ENCODE measurements at regions not wholly inside any gene's neighbourhood (a gene's known extent, or its start where the extent isn't known, plus 50 kb on each side); places are given as distances from the start of the nearest gene placed in this dataset.

GRCh38 chr7:142522735-142523134, 226.5 kb upstream of the PRSS1 start:
- Histone ChIP-seq H3K79me2 (ENCODE audit: insufficient read depth, low read length) (no peaks in the 10 kb centered on the region), H4K20me1 (ENCODE audit: insufficient read depth) (no peaks in the 10 kb centered on the region), H3K9me3 (ENCODE audit: control insufficient read depth in 1 of 2, insufficient read depth in 1 of 2, low read depth in 1 of 2, low read length in 2 of 2) (no peaks in the 10 kb centered on the region), H3K36me3 (ENCODE audit: control insufficient read depth in 1 of 2, insufficient read depth in 2 of 2, low read length in 2 of 2) (no peaks in the 10 kb centered on the region), H3K27ac (ENCODE audit: low read depth, low read length) (no peak overlapping the region), H3K4me1 (ENCODE audit: control insufficient read depth in 1 of 2, insufficient read depth in 2 of 2, low read length in 2 of 2) (no peaks in the 10 kb centered on the region), H3K9me2 (ENCODE audit: insufficient read depth) (no peaks in the 10 kb centered on the region), H3K4me3 (replicated peaks in 1 of 2; ENCODE audit: low read depth in 1 of 2, low read length in 2 of 2) (no peak overlapping the region), H2AFZ (ENCODE audit: low read depth, low read length, poor library complexity, severe bottlenecking) (no peak overlapping the region), H3K27me3 (ENCODE audit: insufficient read depth, low read length) (no peaks in the 10 kb centered on the region), H3K4me2 (ENCODE audit: low read length) (no peak overlapping the region), H3K9ac (ENCODE audit: low read length) (no peak overlapping the region)
- DNase-seq (ENCODE audit: low read depth, low spot score) (no peak), ATAC-seq (no peak)
- CTCF ChIA-PET = interaction anchor here (0.8 to 4.7 kb wide), 5 partner anchors 13 to 261 kb away, joined by 3 to 32 read pairs (median 3); no protein-coding TSS in a partner anchor
- no peak for TF ChIP-seq ATF3 (IDR thresholded peaks at IDR 0.05)
- TF ChIP-seq FOSL1 (IDR thresholded peaks at IDR 0.05; ENCODE audit: low read depth) = no peak
- no peak for TF ChIP-seq YY1 (IDR thresholded peaks at IDR 0.05; ENCODE audit: extremely low read depth, insufficient replicate concordance, low read depth, low read length)
- TF ChIP-seq SRF (IDR thresholded peaks at IDR 0.05; ENCODE audit: low read depth) = no peak
- no peak for TF ChIP-seq MAX (IDR thresholded peaks at IDR 0.05)
- TF ChIP-seq POLR2A (IDR thresholded peaks at IDR 0.05; ENCODE audit: borderline replicate concordance, extremely low read depth, insufficient read depth, insufficient read length) = no peak
- no peak for TF ChIP-seq CEBPB (IDR thresholded peaks at IDR 0.05; ENCODE audit: low read depth)
- no peak for TF ChIP-seq ZBTB33 (IDR thresholded peaks at IDR 0.05; ENCODE audit: extremely low read depth, insufficient replicate concordance, low read length)
- no peak for TF ChIP-seq EGR1 (IDR thresholded peaks at IDR 0.05; ENCODE audit: low read depth)
- TF ChIP-seq REST (IDR thresholded peaks at IDR 0.05; ENCODE audit: low read depth) = no peak
- TF ChIP-seq EZH2phosphoT487 (IDR thresholded peaks at IDR 0.05; ENCODE audit: borderline replicate concordance) = no peak
- TF ChIP-seq ELF1 (IDR thresholded peaks at IDR 0.05; ENCODE audit: borderline replicate concordance, low read depth) = no peak
- TF ChIP-seq POLR2AphosphoS5 (IDR thresholded peaks at IDR 0.05; ENCODE audit: low read depth, low read length) = no peak
- no peak for TF ChIP-seq EZH2 (IDR thresholded peaks at IDR 0.05)
- no peak for TF ChIP-seq SIN3A (IDR thresholded peaks at IDR 0.05; ENCODE audit: low read depth)
- no peak for TF ChIP-seq CBX3 (IDR thresholded peaks at IDR 0.05; ENCODE audit: low read depth)
- no peak for TF ChIP-seq JUND (IDR thresholded peaks at IDR 0.05)
- no peak for TF ChIP-seq TCF7L2 (IDR thresholded peaks at IDR 0.05; ENCODE audit: borderline replicate concordance, extremely low read depth, insufficient read depth, insufficient read length)
- no peak for TF ChIP-seq SP1 (IDR thresholded peaks at IDR 0.05; ENCODE audit: low read depth)
- intact Hi-C loops (cut with micrococcal nuclease) = no loop called here
- POLR2A ChIA-PET = no interaction called here
- no TSS peak for BruUV-seq (replicated peaks)
- RAD21 ChIA-PET (ENCODE audit: low non-redundant PET in 1 of 2, low total read pairs in 2 of 2, uncharacterized antibody in 2 of 2, unreplicated experiment in 2 of 2) = no interaction called here

Data from HCT116 (cell line).